DMS79 treated with DMSO at 0.1 percent for 48 hours (cell line): ENCODE measurements at regions not wholly inside any gene's neighbourhood (a gene's known extent, or its start where the extent isn't known, plus 50 kb on each side); places are given as distances from the start of the nearest gene placed in this dataset.

Experiments
- DNase-seq: peaks from one replicate; lab custom pipeline; 2025; lab: John Stamatoyannopoulos, UW

DNA sequence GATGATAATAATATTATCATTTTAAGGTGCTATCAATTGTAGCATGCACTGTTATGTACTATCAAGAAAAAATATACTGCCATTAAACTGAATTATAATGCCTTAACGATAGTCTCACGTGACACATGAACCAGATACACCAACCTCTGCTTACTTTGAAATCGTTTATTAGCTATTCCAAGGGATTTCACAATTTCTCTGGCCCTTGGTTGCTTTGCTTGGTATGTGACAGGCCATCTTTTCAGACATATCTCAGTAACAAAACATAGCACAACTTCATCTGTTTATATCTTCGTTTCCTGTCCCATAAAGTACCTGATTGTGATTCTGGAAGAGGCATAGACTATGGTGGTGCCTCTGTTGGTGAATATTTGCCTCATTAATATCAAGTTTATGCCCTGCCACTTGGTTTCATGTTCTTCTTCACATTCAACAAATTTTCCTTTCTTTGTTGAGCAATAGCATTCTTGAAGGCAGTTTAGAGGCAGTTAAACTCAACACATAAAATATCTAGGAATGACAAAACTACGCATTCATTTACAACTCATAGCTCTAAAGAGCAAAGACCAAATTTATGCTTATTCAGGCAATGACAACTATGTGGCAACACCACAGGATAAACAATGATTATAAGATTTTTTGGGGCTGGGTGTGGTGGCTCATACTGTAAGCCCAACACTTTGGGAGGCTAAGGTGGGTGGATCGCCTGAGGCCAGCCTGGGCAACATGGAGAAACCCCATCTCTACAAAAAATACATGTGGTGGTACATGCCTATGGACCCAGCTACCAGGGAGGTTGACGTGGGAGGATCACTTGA, 84.3 kb downstream of the MCFD2 start:
- no peak for DNase-seq

DNA sequence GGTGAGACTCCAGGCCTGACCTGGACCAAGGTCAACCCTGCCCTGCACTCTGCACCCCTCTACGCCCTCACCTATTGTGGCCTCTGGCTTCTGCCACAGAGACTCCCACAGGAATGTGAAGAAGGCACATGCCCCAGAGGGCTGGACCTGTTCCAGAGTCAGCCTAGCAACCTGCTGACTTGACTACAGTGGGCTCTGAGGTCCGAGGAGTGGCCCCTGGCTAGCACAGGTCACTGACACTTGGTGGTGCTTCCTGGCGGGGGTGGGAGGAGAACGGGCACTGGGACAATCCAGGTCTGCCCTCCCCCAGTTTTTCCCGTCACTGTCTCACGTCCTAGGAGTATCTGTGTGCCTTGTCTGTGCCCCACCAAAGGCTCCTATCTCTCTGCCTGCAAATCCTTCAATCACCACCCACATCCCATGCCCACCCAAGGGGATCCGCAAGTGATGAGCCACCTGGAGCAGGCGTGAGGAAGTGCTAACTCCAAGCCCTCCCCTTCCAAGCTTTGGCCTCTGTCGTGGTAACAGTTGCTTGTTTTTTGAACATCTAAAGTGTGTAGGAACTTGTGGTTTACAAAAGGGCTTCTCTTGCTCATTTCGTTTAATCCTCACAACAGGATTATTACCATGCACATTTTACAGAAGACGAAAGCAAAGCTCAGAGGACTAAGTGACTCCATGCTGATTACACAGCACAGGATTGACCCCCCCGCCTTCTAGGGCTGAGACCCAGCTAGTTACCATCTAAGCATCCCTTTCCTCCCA, 86.2 kb downstream of the MCFD2 start:
- no peak for DNase-seq

DNA sequence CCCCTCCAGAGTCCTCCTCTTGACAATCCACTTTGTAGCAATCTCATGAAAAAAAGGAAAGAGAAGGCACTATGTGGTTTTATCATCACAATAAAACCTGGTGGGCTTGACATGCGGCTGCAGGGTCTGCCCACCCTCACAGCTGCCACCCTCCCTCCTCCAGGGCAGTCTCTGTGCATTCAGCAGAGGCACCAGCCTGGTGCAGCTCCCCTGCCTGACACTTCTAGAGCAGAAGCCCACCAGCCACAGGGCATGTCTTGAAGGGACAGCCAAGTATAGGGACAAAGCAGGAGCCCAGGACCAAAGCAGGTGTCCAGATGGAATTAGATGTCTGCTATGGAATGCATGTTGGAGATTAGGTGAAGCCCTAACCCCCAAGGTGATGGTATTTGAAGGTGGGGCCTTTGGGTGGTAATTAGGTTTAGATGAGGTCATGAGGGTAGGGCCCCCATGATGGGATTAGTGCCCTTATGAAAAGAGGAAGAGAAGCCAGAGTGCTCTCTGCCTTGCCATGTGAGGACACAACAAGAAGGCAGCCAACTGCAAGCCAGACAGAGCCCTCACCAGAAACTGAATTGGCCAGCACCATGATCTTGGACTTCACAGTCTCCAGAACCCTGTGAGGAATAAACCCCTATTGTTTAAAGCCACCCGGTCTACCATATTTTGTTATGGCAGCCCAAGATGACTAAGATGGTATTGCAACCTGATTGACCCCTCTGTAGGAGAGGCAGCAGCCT, 86.9 kb downstream of the MCFD2 start:
- no peak for DNase-seq

DNA sequence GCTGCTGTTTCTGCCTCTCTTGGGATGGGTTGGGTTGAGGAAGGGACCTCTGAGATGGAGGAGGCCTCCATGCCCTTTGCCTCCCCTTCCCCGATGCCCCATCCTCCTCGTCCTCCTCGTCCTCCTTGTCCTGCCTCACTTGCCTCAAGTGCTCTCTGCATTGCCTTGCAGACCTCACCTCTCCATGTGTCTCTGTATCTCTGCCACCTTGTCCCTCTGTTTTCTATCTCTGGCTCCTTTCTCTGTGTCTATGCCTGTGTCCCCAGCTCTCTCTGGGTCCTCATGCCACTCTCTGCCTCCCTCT, 87.5 kb downstream of the MCFD2 start:
- DNase-seq: no peak

DNA sequence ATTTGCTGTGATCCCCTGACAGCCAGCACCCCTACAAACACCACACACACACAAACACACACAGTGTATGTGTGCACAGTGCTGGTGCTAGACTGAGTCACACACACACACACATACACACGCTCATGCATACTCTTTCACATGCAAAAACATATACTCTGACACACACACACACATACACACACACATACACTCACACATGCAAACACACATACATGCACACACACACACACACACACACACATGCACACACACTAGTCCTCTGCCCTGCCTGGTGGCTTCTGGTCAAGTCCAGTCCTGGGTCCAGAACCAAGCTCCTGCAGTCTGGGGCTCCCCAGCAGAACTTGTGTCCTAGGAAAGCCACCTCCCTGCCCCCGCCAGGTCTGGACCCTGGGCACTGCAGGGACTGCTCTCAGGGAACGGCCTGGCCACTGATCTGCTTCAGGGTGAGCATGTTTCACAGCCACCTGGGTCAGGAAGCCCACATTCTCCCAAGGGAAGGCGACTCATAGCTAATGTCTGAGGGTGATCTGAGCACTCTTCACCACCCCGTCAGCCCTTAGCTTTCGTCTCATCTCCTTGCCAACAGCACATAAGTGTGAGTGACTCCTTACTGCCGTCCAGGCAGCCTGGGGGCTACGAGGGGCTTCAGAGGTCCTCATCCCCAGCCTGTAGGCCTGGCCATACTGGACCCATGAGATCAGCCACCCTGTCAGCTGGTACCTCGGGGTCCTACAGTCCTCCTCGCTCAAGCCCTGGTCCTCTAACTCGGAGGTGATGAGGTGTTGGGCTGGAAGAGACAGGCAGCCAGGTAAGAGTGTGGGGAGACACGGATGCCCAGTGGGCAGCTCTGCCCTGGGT, 88.1 kb downstream of the MCFD2 start:
- DNase-seq: no peak

DNA sequence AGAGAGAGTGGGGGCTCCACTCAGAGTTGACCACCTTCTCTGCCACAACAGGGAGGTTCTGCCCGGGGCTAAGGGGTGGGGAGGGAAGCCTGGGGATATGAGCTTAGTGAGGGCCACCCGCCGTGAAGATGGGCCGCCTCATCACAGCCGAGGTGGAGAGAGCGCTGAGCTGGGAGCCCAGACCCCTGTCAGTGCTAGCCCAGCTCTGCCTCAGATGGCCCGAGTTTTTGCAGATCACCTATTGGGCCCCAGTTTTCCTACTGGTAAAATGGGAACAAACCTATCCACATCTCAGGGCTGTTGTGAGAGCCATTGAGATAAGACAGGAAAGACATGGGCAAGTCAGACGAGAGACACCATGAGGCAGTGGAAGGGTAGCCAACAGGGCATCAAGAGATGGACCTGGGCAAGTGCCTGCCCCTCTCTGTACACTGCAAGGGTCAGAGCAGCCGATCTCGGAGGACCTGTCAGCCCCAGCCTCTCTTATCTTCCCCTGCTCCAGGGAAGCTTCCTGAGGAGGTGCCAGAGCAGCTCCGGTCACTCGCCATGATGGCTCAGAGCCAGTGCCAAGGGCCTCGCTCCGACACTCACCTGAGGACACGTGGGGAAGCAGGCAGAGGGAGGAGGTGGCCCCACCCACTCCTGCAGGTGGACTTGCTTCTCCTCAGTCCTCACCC, 88.9 kb downstream of the MCFD2 start:
- DNase-seq: no peak

DNA sequence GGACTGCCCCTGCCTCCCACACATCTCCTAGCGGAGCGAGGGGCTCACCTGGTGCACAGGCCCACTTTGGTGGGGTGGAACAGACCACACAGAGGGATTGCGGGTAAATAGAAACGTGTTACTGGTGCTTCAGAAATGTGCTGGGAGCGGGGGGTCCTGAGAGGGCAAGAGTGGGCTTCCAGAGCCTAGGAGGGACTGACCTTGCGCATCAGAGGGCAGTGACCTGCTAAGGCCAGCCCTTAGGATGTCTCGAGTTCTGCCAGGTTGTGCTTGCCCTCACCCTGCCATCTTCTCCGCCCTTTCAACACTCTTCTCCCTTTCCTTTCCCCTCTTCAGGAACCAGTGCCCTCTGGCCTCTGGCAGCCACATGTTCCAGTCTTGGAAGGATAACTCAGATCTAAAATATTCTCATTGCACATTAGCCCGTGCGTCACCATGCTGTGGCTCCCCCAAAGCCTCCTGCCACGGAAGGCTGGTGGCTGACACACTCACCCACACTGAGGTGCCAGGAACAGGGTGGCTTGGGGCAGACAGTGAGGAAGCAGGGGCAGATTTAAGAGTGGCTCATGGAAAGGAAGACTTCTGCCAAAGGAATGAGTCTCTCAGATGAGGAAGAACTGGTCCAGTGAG, 89.6 kb downstream of the MCFD2 start:
- no peak for DNase-seq

DNA sequence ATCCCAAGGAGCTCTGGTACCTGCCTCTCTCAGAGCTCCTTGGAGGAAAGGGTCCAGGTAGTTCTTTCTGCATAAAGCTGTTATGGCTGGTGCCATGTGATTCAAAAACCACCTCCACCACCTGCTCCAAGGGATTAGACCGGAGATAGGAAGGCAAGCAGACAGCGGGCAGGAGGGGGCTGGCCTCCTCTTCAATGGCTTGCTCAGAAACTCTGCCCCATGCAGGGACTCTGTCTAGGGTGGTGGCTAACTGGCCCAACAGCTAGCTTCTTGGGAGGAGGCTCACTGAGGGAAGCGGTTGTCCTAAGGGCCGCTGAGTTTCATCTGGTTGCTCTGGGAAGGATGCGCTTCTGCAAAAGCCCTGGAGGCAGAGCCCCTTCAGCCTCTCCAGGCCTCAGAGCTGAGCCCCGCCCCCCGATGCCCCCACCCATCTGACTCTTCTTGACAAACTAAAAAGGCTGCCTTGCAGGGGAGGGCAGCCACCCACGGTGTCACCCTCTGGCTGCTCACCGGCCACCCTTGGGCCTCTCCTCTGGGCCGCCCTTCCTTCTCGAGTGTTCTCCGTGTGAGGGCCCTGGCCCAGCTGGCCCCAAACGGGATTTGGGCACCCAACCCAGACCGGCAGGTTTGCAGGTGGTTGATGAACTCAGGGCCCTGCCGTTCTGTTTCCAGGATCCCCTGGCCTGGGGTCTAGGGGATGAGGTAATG, 90.2 kb downstream of the MCFD2 start:
- no peak for DNase-seq

DNA sequence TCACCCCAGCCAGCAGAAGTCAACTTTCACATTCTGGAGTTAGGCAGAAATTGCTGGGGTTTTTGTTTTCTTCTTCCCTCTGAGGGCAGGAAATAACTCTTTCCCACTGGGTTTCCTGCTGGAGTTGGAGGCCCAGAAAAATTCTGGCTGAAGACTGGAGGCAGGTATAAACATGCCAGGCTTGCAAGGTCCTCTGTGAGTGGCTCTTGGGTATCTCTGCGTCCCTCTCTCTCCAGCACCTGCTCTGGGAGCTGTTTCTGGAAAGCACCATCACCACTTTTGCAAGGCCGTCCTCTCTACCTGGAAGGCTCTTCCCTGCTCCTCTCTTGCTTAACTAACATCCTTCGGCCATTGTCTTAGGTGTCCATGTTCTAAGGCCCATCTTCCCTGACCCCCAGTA, 91.0 kb downstream of the MCFD2 start:
- DNase-seq: no peak

DNA sequence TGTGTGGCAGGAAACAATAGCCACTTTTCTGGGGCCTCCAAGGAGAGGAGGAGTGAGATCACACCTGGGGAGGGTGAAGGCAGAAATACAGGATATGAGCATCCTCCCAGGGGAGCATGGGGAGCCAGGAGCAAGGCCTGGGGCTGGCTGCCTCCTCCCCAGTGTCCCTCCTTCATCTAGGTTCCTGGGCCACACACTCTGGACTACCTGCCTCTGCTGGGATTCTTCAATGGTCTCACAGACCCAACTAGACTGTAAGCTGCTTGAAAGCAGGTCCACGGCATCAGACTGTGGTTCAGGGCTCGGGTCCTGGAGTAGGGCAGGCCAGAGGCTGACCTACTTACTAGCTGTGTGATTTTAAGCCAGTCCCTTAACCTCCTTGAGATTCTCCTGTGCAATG, 94.0 kb downstream of the MCFD2 start:
- no peak for DNase-seq

DNA sequence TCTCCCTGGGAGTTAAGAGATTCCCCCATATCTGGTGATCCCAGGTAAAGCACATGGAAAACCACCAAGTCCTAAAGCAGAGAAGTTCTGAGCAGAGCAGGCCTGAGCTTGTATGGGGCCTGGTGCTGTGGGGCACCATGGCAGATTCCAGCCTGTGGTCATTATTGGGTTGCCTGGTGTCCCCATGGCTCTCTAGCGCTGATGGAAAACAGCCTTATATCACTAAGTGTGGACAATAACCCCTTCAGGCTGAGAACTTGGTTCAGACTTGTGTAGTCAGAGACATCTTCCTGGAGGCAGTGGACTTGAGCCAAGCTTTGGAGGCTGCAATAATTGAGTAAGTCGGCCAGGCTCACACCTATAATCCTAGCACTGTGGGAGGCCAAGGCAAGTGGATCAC, 96.8 kb downstream of the MCFD2 start:
- no peak for DNase-seq

DNA sequence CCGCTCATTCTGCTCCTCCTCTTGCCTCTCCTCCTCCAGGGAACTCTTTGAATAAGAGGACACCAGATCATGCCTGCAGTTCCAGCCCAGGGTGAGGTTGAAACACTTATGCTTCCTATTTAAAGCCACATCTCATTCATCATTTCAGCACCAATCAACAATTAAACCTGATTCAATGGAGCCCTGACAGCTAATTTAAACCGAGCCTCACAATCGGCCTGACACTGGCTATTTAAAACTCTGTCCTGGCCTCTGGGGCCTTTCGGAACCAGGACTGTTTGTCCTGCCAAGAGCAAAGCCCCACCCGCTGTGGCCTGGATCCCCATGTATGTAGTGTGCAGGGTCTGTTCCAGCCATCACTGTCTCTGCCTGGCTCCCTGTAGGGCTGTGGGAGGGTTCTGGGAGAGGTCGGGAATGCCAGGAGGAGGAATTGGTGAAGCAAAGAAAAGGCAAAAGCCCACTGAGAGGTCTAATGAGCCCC, 97.4 kb downstream of the MCFD2 start:
- DNase-seq: no peak

DNA sequence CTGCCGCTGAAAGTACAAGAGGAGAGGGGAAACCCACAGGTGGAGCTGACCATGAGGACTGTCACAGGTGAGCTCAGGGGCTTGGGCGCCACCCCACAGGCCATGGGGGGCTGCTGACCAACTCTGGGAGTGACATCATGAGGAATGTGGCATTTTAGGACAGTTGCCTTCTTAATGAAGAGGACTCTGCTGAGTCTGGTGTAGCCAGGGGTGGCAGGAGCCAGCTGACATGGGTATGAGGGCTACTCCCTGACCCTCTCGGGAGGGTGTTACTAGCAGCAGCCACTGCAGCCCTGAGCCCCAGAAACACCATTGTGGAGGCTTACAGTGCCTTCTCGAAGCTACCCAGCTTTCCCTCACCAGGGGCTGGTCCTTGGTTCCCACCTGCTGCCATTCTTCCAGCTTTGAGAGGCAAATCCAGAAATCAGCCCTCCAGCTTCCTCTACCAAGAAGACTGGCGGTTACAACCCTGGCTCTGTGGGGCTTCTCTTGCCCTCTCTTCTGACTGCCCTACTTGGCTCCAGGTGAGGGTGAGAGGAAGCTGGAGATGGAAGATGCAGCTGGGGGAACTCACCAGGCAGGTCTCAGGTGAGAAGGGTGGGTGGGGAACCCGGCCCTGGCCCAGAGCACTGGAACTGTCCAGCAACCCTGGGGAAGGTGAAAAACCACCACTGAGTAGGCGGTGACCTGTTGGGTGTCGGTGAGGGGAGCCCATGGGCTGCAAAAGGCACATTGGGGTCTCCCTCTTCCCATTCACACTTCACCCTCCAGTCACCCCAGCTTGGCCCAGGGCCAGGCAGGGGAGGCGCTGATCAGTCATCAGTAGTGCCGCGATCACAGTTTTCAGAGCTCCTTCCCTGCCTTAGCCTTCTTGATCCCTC, 98.5 kb downstream of the MCFD2 start:
- DNase-seq: no peak

DNA sequence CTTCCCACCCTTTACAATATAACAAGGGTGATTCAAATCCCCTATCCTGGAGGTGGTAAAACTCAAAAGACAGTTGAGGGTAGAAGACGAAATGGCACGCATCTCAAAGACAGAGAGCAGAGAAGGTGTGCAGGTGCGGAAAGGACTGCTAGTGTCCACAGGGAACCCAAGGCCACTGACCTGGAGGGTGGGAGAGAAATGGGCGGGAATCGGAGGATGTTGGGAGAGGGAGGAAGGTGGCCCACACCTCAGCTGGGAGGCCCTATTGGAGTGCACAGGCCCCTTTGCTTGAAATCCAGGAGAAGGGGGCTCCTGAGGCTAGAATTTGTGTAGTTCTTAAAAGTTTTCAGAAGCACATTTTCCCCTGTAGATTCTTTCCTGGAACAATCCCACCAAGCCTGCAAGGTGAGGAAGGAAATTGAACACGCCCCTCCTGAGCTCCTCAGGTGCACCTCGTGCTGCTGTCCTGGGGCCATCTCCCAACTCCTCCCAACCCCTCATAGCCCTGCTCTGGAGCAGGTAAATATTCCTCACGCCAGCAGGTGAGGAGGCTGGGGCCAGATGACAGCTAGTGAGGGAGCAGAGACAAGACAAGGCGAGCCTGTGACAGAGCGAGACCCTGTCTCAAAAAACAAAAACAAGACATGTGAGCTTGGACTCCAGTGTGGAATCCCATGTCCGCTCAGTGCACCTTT, 99.3 kb downstream of the MCFD2 start:
- no peak for DNase-seq

DNA sequence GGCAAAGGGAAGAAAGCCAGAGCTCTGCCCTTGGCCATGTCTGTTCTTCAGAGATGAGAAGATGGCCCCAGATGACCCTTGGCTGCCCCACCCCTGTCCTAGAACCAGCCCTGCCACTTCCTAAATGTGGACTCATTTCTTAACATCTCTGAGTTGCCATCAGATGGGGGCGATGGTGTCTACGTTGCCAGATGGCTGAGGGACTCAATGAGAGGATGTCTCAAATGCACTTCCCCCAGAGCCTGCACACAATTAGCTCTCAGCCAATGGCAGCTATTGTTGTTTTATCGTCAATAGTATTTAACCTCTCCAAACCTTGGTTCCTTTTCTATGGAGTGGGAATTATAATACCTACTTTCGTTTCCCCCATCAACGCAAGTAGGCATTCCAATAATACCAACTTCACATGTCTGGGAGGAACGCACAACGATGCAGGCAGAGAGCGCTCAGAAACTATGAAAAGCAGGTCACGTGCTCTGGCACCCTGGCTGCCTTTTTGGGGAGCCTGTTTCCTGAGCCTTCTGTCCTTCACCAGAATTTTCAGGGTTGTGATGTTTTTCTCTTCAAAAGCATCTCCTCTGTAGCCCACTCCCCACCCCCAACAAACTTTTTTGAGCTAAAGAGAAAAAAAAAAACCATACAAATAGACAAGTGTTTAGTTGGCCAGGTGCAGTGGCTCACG, 100.3 kb downstream of the MCFD2 start:
- DNase-seq: no peak

DNA sequence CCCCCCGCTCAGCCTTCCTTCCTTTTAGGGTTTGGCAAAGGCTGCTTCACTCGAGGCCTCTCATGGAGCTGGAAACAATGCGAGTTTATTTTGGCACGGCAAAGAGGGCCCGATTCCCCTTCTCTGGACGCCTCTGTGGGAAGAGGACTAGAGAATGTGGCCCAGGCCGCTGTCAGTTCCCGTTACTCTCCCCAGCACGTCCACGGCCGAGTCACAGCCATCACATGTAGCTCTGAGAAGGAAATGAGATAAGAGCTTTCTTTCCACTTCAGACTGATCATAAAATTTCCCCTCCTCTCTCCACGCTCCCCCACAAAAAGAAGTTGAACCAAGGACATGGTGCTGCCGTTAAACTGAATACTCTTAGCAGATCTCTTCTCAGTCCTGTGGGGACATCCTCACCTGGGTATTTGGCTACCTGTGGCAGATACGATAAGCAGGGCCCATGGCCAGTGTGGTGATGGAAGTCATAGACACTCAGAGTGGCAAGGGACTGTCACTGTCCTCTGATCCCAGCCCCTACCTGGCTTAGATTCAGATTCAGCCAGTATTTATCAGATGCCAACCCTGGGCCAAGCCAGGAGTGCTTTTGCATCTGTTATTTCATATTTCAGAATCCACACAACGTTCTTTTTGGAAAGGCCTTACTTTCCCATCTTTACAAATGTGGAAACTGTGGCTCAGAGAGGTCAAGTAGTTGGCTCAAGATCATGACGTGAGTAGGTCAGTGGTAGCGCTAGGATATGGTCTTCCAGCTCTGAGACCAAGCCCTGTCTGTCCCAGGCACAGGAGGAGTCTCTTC, 101.2 kb downstream of the MCFD2 start:
- no peak for DNase-seq

DNA sequence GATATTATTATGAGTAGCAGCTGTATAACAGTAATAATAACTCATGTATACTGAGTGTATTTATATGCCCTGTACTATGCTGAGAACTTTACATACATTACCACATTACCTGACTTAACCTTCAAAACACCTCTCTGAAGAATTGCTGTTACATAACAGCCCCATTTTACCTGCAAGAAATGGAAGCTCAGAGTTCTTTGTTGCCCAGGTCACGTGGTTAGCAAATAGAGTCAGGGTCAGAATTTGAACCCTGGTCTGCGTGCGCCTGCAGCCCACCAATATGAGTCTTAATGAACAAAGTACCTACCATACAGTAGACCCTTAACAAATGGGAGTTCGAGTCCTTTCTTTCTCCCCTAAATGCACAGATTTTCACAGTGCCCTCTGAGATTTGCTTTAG, 101.9 kb downstream of the MCFD2 start:
- no peak for DNase-seq
